ENCODE measurements at regions not wholly inside any gene's neighbourhood (a gene's known extent, or its start where the extent isn't known, plus 50 kb on each side); places are given as distances from the start of the nearest gene placed in this dataset.

DNA sequence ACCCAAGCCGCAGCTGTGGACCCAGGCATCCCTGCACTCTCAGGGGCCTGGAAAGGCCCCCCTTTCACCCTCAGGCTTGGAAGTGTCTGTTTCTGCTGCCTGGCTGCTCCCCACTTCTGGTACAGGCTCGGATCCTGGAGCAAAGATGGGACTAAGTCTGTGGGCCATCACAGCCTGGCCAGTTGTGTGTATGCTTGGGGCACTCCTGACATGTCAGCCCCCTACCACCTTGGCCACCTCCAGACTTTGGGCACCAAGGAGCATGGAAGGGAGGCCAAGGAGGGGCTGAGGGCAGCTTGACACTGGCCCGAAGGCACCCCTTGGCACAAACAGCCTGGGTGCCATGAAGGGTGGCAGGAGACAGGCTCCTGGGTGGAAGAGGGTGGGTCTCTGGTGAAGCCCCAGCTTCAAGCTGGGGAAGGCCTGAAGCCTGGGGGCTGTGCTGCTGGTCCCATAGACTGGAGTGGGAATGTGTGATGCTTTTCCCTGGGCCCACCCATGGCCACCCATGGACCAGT lies 799.4 kb upstream of the AGA start:
- TF ChIP-seq POLR2AphosphoS5 (IDR thresholded peaks at IDR 0.05; ENCODE audit: borderline replicate concordance, low read depth, low read length) = no peak
- TF ChIP-seq EZH2 (IDR thresholded peaks at IDR 0.05) = no peak
- no peak for TF ChIP-seq FOXP2 (optimal IDR thresholded peaks at IDR 0.05; ENCODE audit: control extremely low read depth, extremely low read length, insufficient read depth)
